GM12891 (cell line): ENCODE measurements at regions not wholly inside any gene's neighbourhood (a gene's known extent, or its start where the extent isn't known, plus 50 kb on each side); places are given as distances from the start of the nearest gene placed in this dataset.

ENCODE experiments used
- DNase-seq: peaks from one replicate; pipeline ENCODE4 v3.0.0; 2011; ENCODE audit warnings: low spot score; ENCODE audit not compliant: insufficient read length
- FAIRE-seq: peaks from 2 replicates; lab custom pipeline; 2011; peaks lifted over from hg19 to GRCh38; lab: Jason Lieb, UNC
- PAX5 ChIP-seq: IDR thresholded peaks from 2 replicates; pipeline ENCODE4 v1.6.1; 2011; ENCODE audit warnings: low read length, moderate library complexity, mild to moderate bottlenecking; ENCODE audit not compliant: insufficient read depth, severe bottlenecking
- POLR2A ChIP-seq: IDR thresholded peaks from 2 replicates; pipeline ENCODE4 v1.6.1; 2011; ENCODE audit warnings: low read depth, low read length, control low read depth
- POLR2AphosphoS5 ChIP-seq: IDR thresholded peaks from 2 replicates; pipeline ENCODE4 v1.6.1; 2011; ENCODE audit warnings: low read depth, low read length, control low read depth
- POU2F2 ChIP-seq: IDR thresholded peaks from 2 replicates; pipeline ENCODE4 v1.6.1; 2011; ENCODE audit warnings: low read depth, mild to moderate bottlenecking, control low read depth, low read length, moderate library complexity
- SPI1 ChIP-seq: IDR thresholded peaks from 2 replicates; pipeline ENCODE4 v1.6.1; 2011; ENCODE audit warnings: low read depth, low read length, control low read depth
- TAF1 ChIP-seq: IDR thresholded peaks from 2 replicates; pipeline ENCODE4 v1.6.1; 2011; ENCODE audit warnings: low read depth, low read length, control low read depth

DNA sequence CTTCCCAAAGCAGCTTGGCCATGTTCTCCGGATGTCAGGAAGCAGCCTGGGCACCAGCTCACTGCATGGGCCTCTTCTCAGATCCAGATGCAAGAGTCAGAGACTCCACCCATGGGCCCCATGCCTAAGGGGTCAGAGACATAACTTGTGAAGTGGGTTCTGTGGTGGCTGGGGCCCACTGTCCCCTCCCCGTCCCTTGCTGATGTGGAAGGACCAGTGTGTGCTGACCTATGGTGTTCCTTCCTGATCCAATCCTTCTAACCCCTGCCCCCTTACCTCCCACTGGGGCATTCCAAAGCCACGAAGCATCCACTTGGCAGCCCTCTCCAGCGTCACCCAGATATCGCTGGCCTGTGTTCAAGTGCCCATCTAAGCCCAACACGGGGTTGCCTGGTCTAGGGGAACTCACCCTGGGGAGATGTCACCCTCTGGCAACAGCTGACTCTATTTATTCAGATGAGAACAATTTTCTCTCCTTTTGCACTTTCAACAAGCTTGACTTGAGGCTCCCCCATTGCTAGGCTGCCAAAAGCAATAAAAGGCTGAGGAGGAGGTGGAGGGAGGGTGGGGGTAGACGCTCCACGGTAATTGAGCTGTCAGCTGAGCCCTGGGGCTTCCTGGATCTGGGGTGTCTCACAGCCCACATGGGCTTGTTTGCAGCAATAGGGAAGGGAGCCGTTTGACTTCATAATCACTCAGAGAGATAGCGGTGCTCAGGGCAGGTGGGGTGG, 158.5 kb downstream of the ADAMTS15 start:
- TF ChIP-seq POLR2A = no peak
- TF ChIP-seq SPI1 = no peak
- TF ChIP-seq PAX5 = no peak
- no peak for TF ChIP-seq POU2F2
- TF ChIP-seq POLR2AphosphoS5 = no peak
- TF ChIP-seq TAF1 = no peak
- FAIRE-seq = no peak
- DNase-seq = no peak

DNA sequence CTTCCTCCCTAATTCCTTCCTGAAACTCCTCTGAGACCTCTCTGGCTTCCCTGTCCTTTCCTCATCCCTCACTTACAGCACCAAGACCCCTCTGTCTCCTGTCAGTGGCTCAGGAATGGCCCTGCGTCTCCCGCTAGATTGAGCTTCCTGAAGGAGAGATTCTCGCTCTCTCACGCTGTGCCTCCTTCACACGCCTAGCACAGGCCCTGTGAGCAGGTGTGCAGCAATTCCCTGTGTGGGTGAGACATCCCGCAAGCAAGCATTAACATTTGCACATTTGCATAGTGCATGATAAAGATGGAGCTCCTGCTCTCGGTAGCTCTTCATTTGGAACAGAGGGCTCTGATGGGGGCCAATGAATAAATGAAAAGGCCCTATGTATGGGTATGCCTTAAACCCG, 159.8 kb downstream of the ADAMTS15 start:
- TF ChIP-seq POU2F2 = no peak
- no peak for TF ChIP-seq SPI1
- no peak for TF ChIP-seq POLR2AphosphoS5
- TF ChIP-seq PAX5 = no peak
- no peak for TF ChIP-seq POLR2A
- DNase-seq = no peak

DNA sequence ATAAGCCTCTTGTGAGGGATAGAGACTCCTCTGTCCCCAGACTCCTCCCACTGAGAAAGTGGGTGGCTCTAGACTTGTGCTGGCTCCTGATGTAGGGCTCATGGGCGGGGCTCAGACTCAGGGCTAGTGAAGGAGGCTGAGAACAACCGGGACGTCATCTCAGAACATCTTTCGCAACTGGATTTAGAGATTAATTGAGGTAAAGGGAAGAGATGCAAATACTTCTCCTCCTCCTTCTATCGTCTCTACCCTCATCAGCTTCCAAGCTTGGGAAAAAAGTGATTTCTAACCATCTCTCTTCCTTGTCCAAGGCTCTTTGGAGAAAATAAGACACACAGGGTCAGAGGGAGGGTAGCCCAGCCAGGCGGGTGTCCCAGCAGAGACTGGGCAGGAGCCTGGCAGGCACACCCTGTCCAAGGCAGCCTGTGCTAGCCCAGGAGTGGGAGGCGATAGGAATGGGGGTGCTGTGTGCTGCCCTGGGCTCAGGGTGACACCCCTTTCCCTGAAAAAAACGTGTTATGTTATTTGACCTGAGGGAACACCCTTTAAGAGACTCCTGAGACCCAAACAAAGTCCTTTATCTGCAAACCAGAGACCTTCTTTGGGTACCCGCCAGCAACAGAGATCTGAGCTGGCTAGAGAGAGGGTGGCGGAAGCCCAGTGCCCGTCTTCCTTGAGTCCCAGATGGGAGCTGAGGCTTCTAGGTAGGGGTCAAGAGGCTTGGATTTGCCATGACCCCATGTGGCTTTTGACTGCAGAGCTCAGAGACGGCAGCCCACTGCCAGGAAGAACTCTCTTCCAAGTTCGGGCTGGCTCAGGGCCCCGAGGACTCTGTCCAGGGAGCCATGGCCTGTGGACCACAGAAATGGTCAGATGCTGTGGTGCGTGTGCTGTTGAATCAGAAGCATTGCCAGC, 160.9 kb downstream of the ADAMTS15 start:
- FAIRE-seq = no peak
- TF ChIP-seq POLR2AphosphoS5 = no peak
- TF ChIP-seq POLR2A = no peak
- TF ChIP-seq SPI1 = no peak
- no peak for TF ChIP-seq TAF1
- TF ChIP-seq PAX5 = no peak
- no peak for TF ChIP-seq POU2F2
- DNase-seq = no peak

More for the DNA sequence above, 159.8 kb downstream of the ADAMTS15 start:
- FAIRE-seq = no peak

DNA sequence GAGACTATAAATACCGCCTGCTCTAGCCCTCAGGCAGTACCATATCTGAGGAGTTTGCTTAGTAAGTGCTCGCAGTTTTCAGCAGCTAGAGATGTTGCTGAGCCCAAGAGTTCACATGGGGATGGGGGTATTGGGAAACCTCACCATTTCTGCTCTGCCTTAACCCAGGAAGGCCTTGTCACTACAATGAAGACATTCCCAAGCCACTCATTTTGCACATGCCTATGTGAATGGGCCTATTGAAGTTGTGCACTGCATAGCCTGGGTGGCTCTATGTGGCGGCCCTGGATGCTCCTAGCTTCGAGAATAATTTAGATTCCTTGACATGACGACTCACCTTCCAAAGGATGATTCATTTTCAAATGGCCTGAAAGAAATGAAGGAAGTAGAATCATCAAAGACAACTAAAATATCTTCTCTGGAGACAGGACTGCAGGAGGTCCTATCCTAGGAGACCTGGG, 163.4 kb downstream of the ADAMTS15 start:
- no peak for TF ChIP-seq TAF1
- no peak for TF ChIP-seq POU2F2
- TF ChIP-seq SPI1 = no peak
- no peak for TF ChIP-seq POLR2A
- TF ChIP-seq POLR2AphosphoS5 = no peak
- no peak for TF ChIP-seq PAX5
- DNase-seq = no peak
- no peak for FAIRE-seq

DNA sequence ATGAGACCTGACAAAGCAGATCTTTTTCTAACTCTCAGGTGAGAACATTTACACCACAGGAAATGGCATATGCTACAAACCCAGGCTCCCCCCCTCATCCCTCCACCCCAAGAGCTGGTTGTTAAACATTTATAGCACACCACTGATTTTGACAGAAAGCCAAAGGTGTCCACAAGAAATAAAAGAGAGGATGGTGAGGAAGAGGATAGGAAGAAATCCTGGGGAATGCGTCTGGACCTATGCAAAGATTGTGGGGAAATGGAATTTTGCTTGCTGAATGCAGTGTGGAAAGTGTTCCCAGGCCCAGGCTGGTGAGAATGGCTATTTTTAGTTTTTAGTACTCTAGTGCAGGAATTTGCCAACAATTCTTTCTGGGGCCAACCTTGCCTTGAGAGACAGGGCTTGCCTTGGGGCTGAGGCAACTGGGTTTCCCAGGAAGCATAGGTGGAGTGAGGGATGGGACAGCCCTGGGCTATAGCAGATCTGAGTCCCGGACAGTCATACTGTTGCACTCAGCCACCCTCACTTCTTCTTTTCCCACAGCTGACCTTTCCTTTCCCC, 163.9 kb downstream of the ADAMTS15 start:
- TF ChIP-seq TAF1 = no peak
- no peak for TF ChIP-seq SPI1
- TF ChIP-seq PAX5 = no peak
- TF ChIP-seq POU2F2 = no peak
- no peak for TF ChIP-seq POLR2AphosphoS5
- no peak for TF ChIP-seq POLR2A
- no peak for FAIRE-seq
- DNase-seq = no peak

DNA sequence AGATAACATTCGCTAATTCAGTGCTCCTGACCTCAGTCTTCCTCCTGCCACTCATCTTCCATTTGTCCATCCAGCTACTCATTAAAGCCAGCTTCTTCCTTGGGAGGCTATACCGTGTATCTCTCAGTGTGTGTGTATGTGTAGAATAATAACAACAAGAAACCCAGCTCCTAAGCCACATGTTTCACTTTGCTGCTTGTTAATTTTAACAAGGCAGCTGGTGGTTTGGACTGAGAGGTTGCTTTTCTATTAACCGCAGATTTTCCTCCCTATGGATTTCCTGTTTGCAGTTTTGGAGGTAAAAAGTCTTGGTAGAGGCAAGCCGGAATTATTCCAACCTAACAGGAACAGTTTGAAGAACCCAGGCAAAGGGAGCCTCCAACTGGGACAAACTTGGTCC, 165.0 kb downstream of the ADAMTS15 start:
- DNase-seq = no peak
- TF ChIP-seq PAX5 (no peak), POLR2A (no peak)
- FAIRE-seq = no peak

DNA sequence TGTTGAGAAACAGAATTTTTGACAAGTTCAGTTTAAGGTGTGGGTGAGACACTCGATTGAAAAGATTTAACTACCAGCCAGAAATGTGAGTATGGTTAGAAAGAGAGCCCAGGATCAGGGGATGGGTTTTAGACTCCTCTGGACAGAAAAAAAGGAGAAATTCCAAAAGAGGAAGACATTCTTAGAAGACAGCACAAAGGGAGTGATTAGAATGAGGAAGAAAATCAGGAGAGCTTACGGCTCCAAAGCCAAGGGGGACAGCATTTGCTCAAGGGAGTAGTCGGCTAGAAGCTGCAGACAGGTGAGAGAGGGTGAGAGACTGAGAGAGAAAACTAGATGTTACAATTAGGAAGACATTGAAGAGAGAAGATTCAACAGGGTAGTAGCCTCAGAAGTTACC, 166.1 kb downstream of the ADAMTS15 start:
- TF ChIP-seq POLR2A (no peak), PAX5 (no peak), POLR2AphosphoS5 (no peak), POU2F2 (no peak), TAF1 (no peak), SPI1 (no peak)
- no peak for FAIRE-seq
- no peak for DNase-seq

DNA sequence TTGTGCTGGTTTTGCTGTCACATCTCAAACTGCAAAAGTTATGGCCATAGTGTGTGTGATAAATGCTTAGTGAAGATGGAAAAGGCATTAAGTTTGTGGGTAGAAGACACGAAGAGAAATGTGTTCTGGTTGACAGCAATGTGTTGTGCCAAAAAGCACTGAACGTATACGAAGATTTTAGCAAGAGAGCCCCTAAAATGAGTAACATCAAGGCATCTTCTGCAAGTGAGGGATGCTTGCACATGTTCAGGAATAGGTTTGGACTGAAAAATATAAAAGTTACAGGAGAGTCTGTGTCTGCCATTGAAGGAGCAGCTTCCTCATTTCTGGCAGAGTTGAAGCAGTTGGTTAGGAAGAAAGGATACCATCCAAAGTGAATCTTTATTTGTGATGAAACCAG, 167.1 kb downstream of the ADAMTS15 start:
- FAIRE-seq (no peak), DNase-seq (no peak)
- no peak for TF ChIP-seq TAF1
- TF ChIP-seq POLR2AphosphoS5 = no peak
- TF ChIP-seq SPI1 = no peak
- TF ChIP-seq POLR2A = no peak
- TF ChIP-seq PAX5 = no peak
- TF ChIP-seq POU2F2 = no peak

DNA sequence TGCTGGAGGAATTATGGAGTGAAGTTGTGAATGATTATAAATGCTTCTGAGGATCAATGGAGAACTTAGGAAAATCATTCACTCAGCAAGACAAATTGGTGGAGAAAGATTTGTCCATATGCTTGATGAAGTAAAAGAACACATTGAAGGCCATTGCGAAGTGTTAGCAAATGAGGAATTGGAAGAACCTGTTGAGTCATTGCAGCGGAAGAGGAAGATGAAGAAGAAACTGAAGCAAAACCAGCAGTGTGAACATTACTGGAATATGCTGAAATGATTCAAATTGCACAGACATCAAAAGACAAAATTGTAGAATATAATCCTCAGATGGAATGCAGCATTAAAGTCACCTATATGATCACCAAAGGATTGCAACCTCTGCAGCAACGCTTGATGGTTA, 168.1 kb downstream of the ADAMTS15 start:
- FAIRE-seq = no peak
- no peak for TF ChIP-seq SPI1
- no peak for TF ChIP-seq POLR2A
- no peak for TF ChIP-seq PAX5
- no peak for DNase-seq
